ENCODE measurements at regions not wholly inside any gene's neighbourhood (a gene's known extent, or its start where the extent isn't known, plus 50 kb on each side); places are given as distances from the start of the nearest gene placed in this dataset.

GRCh38 chr12:20205854-20206253, 162.5 kb upstream of the PDE3A start:
- TF ChIP-seq CTCF (conservative IDR thresholded peaks at IDR 0.05; ENCODE audit: low read length) (no peak), EZH2phosphoT487 (IDR thresholded peaks at IDR 0.05; ENCODE audit: borderline replicate concordance, low read depth, low read length) (no peak)
